ENCODE measurements at regions not wholly inside any gene's neighbourhood (a gene's known extent, or its start where the extent isn't known, plus 50 kb on each side); places are given as distances from the start of the nearest gene placed in this dataset.

- ChIA-PET POLR2A (no interaction called here), CTCF (no interaction called here)
- BruUV-seq (replicated peaks) = no TSS peak
- Mint-ChIP-seq H3K4me3 (ENCODE audit: unreplicated experiment) (no peak overlapping the region), H3K27me3 (ENCODE audit: insufficient read depth, unreplicated experiment) (peaks cover 6% of the 10 kb centered on the region), H3K27ac (ENCODE audit: unreplicated experiment) (no peak overlapping the region), H3K9me3 (ENCODE audit: unreplicated experiment) (no peaks in the 10 kb centered on the region), H3K36me3 (ENCODE audit: insufficient read depth, unreplicated experiment) (no peaks in the 10 kb centered on the region), H3K4me1 (ENCODE audit: low read depth, unreplicated experiment) (no peaks in the 10 kb centered on the region)
- no peak for DNase-seq
- Histone ChIP-seq H3K4me1 (no peaks in the 10 kb centered on the region), H3K4me3 (ENCODE audit: low read depth, low read length) (no peak overlapping the region), H3K27me3 (replicated peaks; ENCODE audit: control insufficient read depth, insufficient read depth, low read length) (no peaks in the 10 kb centered on the region), H3K36me3 (ENCODE audit: control insufficient read depth, insufficient read depth, low read length) (no peaks in the 10 kb centered on the region), H3K9me3 (no peaks in the 10 kb centered on the region)
- TF ChIP-seq CTCF (IDR thresholded peaks at IDR 0.05; ENCODE audit: insufficient read depth in 1 of 2, low read depth in 1 of 2, low read length in 1 of 2, severe bottlenecking in 1 of 2, unreplicated experiment in 1 of 2) = no peak
- intact Hi-C loops (cut with micrococcal nuclease; ENCODE audit: unreplicated experiment) = no loop called here
Observed at GRCh38 chr5:145028626-145029025, 806.5 kb downstream of the PRELID2 start.

- H3K4me3 Mint-ChIP-seq (ENCODE audit: unreplicated experiment) = no peak overlapping the region
- POLR2A ChIA-PET = no interaction called here
- TF ChIP-seq CTCF (IDR thresholded peaks at IDR 0.05; ENCODE audit: insufficient read depth in 1 of 2, low read depth in 1 of 2, low read length in 1 of 2, severe bottlenecking in 1 of 2, unreplicated experiment in 1 of 2) = no peak
- H3K4me3 ChIP-seq (ENCODE audit: low read depth, low read length) = no peak overlapping the region
- CTCF ChIA-PET = no interaction called here
- no peaks in the 10 kb centered on the region for H3K4me1 ChIP-seq
- H3K9me3 ChIP-seq = no peaks in the 10 kb centered on the region
- no peaks in the 10 kb centered on the region for H3K4me1 Mint-ChIP-seq (ENCODE audit: low read depth, unreplicated experiment)
- H3K27me3 ChIP-seq (replicated peaks; ENCODE audit: control insufficient read depth, insufficient read depth, low read length) = no peaks in the 10 kb centered on the region
- no peaks in the 10 kb centered on the region for H3K9me3 Mint-ChIP-seq (ENCODE audit: unreplicated experiment)
- H3K27me3 Mint-ChIP-seq (ENCODE audit: insufficient read depth, unreplicated experiment) = peaks cover 6% of the 10 kb centered on the region
- H3K27ac Mint-ChIP-seq (ENCODE audit: unreplicated experiment) = no peak overlapping the region
- DNase-seq = no peak
- intact Hi-C loops (cut with micrococcal nuclease; ENCODE audit: unreplicated experiment) = no loop called here
- BruUV-seq (replicated peaks) = no TSS peak
- H3K36me3 ChIP-seq (ENCODE audit: control insufficient read depth, insufficient read depth, low read length) = no peaks in the 10 kb centered on the region
- no peaks in the 10 kb centered on the region for H3K36me3 Mint-ChIP-seq (ENCODE audit: insufficient read depth, unreplicated experiment)
Observed at GRCh38 chr5:145027286-145027685, 807.9 kb downstream of the PRELID2 start.

- DNase-seq = no peak
- no peak overlapping the region for H3K4me3 ChIP-seq (ENCODE audit: low read depth, low read length)
- H3K36me3 Mint-ChIP-seq (ENCODE audit: insufficient read depth, unreplicated experiment) = no peaks in the 10 kb centered on the region
- no peaks in the 10 kb centered on the region for H3K9me3 ChIP-seq
- ChIA-PET POLR2A (no interaction called here), CTCF (no interaction called here)
- H3K27ac Mint-ChIP-seq (ENCODE audit: unreplicated experiment) = no peak overlapping the region
- H3K4me3 Mint-ChIP-seq (ENCODE audit: unreplicated experiment) = no peak overlapping the region
- intact Hi-C loops (cut with micrococcal nuclease; ENCODE audit: unreplicated experiment) = no loop called here
- H3K36me3 ChIP-seq (ENCODE audit: control insufficient read depth, insufficient read depth, low read length) = no peaks in the 10 kb centered on the region
- BruUV-seq (replicated peaks) = no TSS peak
- H3K27me3 Mint-ChIP-seq (ENCODE audit: insufficient read depth, unreplicated experiment) = peaks cover 3% of the 10 kb centered on the region
- no peaks in the 10 kb centered on the region for H3K9me3 Mint-ChIP-seq (ENCODE audit: unreplicated experiment)
- no peaks in the 10 kb centered on the region for H3K4me1 ChIP-seq
- TF ChIP-seq CTCF (IDR thresholded peaks at IDR 0.05; ENCODE audit: insufficient read depth in 1 of 2, low read depth in 1 of 2, low read length in 1 of 2, severe bottlenecking in 1 of 2, unreplicated experiment in 1 of 2) = no peak
- H3K4me1 Mint-ChIP-seq (ENCODE audit: low read depth, unreplicated experiment) = no peaks in the 10 kb centered on the region
- no peaks in the 10 kb centered on the region for H3K27me3 ChIP-seq (replicated peaks; ENCODE audit: control insufficient read depth, insufficient read depth, low read length)
Observed at GRCh38 chr5:145025775-145026174, 809.4 kb downstream of the PRELID2 start.
